ENCODE measurements at regions not wholly inside any gene's neighbourhood (a gene's known extent, or its start where the extent isn't known, plus 50 kb on each side); places are given as distances from the start of the nearest gene placed in this dataset.

GRCh38 chr13:90168953-90169352, 1178.5 kb upstream of the MIR17HG start:
- TF ChIP-seq RAD21 (IDR thresholded peaks at IDR 0.05; ENCODE audit: low read length) (no peak), CTCF (conservative IDR thresholded peaks at IDR 0.05; ENCODE audit: low read depth, low read length) (no peak), POLR2A (IDR thresholded peaks at IDR 0.05; ENCODE audit: low read depth, low read length) (no peak), RCOR1 (IDR thresholded peaks at IDR 0.05; ENCODE audit: insufficient replicate concordance, low read length) (no peak), SMC3 (IDR thresholded peaks at IDR 0.05; ENCODE audit: low read depth, low read length) (no peak), MAZ (IDR thresholded peaks at IDR 0.05; ENCODE audit: borderline replicate concordance, low read depth, low read length) (no peak), CHD1 (IDR thresholded peaks at IDR 0.05; ENCODE audit: low read depth, low read length) (no peak), RFX5 (IDR thresholded peaks at IDR 0.05; ENCODE audit: low read depth, low read length) (no peak), USF2 (IDR thresholded peaks at IDR 0.05; ENCODE audit: low read depth, low read length) (no peak), MXI1 (IDR thresholded peaks at IDR 0.05; ENCODE audit: borderline replicate concordance, low read depth, low read length) (no peak), MAFK (IDR thresholded peaks at IDR 0.05; ENCODE audit: low read depth, low read length) (no peak), FOS (IDR thresholded peaks at IDR 0.05; ENCODE audit: low read depth, low read length) (no peak), NFE2L2 (IDR thresholded peaks at IDR 0.05; ENCODE audit: low read depth, low read length) (no peak)
- TF ChIP-seq, protein P1, sequence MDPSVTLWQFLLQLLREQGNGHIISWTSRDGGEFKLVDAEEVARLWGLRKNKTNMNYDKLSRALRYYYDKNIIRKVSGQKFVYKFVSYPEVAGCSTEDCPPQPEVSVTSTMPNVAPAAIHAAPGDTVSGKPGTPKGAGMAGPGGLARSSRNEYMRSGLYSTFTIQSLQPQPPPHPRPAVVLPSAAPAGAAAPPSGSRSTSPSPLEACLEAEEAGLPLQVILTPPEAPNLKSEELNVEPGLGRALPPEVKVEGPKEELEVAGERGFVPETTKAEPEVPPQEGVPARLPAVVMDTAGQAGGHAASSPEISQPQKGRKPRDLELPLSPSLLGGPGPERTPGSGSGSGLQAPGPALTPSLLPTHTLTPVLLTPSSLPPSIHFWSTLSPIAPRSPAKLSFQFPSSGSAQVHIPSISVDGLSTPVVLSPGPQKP (IDR thresholded peaks at IDR 0.05; ENCODE audit: borderline replicate concordance, low read depth, low read length) = no peak

Data from IMR-90 (cell line).